Omental fat pad (tissue), 3 donors: ENCODE measurements at regions not wholly inside any gene's neighbourhood (a gene's known extent, or its start where the extent isn't known, plus 50 kb on each side); places are given as distances from the start of the nearest gene placed in this dataset.
"Not testable (repeated sequence)": the region's sequence is repeated elsewhere in the genome, so short reads cannot be mapped to it uniquely, and the experiment has no call there.

Experiments
- ATAC-seq: fragments of 150-250 bp; one replicate; pipeline ENCODE4 v1.9.1; 2016; ENCODE audit warnings: mild to moderate bottlenecking, moderate library complexity; ENCODE audit not compliant: low FRiP score
- DNase-seq: peaks from one replicate; pipeline ENCODE4 v3.0.0-alpha.2; 2019; ENCODE audit warnings: low spot score
- TF ChIP-seq, protein P1 (sequence below), 3 donors: fragments of 450-650 bp; IDR thresholded peaks; one replicate each; pipeline ENCODE4 v1.5.1; 2016 to 2017; ENCODE audit warnings: antibody characterized with exemption in 3 of 3, mild to moderate bottlenecking in 3 of 3, moderate library complexity in 2 of 3

- no peak for ATAC-seq
- TF ChIP-seq, protein P1, sequence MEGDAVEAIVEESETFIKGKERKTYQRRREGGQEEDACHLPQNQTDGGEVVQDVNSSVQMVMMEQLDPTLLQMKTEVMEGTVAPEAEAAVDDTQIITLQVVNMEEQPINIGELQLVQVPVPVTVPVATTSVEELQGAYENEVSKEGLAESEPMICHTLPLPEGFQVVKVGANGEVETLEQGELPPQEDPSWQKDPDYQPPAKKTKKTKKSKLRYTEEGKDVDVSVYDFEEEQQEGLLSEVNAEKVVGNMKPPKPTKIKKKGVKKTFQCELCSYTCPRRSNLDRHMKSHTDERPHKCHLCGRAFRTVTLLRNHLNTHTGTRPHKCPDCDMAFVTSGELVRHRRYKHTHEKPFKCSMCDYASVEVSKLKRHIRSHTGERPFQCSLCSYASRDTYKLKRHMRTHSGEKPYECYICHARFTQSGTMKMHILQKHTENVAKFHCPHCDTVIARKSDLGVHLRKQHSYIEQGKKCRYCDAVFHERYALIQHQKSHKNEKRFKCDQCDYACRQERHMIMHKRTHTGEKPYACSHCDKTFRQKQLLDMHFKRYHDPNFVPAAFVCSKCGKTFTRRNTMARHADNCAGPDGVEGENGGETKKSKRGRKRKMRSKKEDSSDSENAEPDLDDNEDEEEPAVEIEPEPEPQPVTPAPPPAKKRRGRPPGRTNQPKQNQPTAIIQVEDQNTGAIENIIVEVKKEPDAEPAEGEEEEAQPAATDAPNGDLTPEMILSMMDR (IDR thresholded peaks at IDR 0.05) = no peak
- DNase-seq = no peak
Observed at GRCh38 chr6:84579404-84579803, 185.0 kb downstream of the TBX18 start.

DNA sequence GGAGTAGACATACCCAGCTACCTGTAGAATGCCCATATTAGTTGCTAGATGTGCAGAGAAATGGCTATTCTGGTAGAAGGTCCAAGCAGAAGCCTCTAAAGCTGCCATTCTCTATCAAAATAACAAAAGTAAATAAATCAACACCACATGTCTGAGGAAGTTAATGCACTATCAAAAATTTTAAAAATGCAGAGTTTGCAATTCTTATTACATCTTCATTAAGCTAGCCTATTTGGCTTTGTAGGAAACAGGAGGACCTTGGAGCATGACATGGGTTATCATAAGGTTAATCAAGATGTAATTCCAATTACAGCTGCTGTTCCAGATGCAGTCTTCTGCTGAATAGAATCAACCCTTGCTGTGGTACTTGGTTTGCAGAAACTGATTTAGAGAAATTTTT, 188.4 kb downstream of the TBX18 start:
- no peak for DNase-seq
- ATAC-seq = no peak
- TF ChIP-seq, protein P1 (IDR thresholded peaks at IDR 0.05) = no peak

DNA sequence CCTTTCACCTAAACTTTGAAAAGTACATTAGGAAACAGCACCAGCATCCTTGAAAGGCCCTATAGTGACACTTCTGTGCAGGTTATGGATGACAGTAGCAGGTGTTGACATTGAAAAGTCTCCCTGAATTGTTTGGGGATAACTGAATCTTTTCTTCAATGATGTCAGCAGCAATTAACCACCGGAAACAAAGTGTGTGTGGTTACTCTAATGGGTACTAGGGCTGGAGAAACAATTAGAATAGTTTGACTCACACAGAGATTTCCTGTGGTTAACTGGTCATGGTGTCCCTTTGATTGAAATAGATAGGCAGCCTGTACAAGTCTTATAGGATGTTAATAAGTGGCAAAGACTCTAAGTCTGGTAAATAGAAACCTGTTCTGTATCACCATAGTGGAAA, 189.1 kb downstream of the TBX18 start:
- no peak for ATAC-seq
- no peak for DNase-seq
- TF ChIP-seq, protein P1 (IDR thresholded peaks at IDR 0.05) = no peak

DNA sequence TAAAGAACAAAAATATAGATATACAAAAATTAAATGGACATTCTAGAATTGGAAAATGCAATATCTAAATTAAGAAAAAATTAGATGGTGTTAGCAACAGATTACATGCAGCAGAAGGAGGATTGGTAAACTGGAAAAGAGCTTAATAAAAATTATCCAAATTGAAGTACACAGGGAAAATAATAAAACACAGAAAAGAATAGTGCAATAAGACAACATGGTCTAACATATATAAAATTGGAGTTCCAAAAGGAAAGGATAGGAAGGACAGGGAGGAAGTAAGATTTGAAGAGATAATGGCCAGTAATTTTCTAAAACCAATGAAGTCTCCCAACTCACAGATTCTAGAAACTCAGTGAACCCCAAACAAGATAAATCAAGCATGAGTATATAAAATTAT, 194.5 kb downstream of the TBX18 start:
- TF ChIP-seq, protein P1 (IDR thresholded peaks at IDR 0.05) = no peak
- ATAC-seq (no peak), DNase-seq (no peak)

DNA sequence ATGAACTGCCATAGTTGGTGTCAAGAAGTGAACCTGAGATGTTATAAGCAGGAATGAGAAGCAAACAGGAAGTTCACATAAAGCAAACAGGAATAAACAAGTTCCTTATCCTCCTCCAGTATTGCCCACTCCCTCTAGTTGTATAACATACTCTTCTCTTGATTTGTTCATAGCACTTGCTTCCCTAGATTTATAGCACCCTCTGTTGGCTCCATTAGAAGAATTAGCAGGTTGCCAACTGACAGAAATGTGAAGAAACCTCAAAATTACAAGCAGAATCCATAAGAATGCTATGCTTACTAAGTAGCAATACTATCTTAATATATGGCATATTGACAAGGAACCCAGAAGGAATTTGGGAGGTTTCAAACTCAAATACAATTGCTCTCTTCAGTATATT, 195.4 kb downstream of the TBX18 start:
- TF ChIP-seq, protein P1 (IDR thresholded peaks at IDR 0.05) = no peak
- DNase-seq = no peak
- no peak for ATAC-seq

- DNase-seq, ATAC-seq: not testable (repeated sequence)
Observed at GRCh38 chr6:84565718-84566117, 198.7 kb downstream of the TBX18 start.

- no peak for DNase-seq
- ATAC-seq = no peak
- TF ChIP-seq, protein P1 (IDR thresholded peaks at IDR 0.05) = no peak
Observed at GRCh38 chr6:84560436-84561390, 203.7 kb downstream of the TBX18 start.
